GM12878 (cell line): ENCODE measurements at regions not wholly inside any gene's neighbourhood (a gene's known extent, or its start where the extent isn't known, plus 50 kb on each side); places are given as distances from the start of the nearest gene placed in this dataset.

Source experiments
- ATAC-seq: fragments of 200-7000 bp; cut with Tn5 transposase; 3 replicates; pipeline ENCODE4 v1.9.1; 2020; ENCODE audit warnings: mild to moderate bottlenecking, moderate library complexity
- BruUV-seq: library from RNA; stranded (reverse); fragments of 400-500 nt; replicated peaks from 2 replicates; lab custom pipeline; 2021; lab: Mats Ljungman, UMichigan
- CTCF ChIA-PET: fragments of 300-600 bp; sonication (Branson Sonifier 250); formaldehyde crosslinking; extraction: SDS; loops from one replicate; lab custom pipeline; 2021; ENCODE audit warnings: inconsistent platforms; lab: Yijun Ruan, JAX
- POLR2A ChIA-PET: fragments of 350-600 bp; formaldehyde crosslinking; extraction: SDS; loops from one replicate; lab custom pipeline; 2021; ENCODE audit warnings: inconsistent platforms; lab: Charles Lee
- RAD21 ChIA-PET: fragments of 300-600 bp; sonication (Branson Sonifier 250); formaldehyde crosslinking; loops from one replicate; lab custom pipeline; 2023; ENCODE audit warnings: antibody characterized with exemption; ENCODE audit not compliant: unreplicated experiment; lab: Charles Lee
- SMC1A ChIA-PET: fragments of 300-600 bp; sonication (Branson Sonifier 250); formaldehyde crosslinking; loops from one replicate; lab custom pipeline; 2023; ENCODE audit not compliant: unreplicated experiment, uncharacterized antibody; lab: Charles Lee
- DNase-seq: peaks from one replicate; pipeline ENCODE4 v3.0.0-alpha.2; 2011; ENCODE audit warnings: low read depth, low spot score
- FAIRE-seq: peaks from 3 replicates; lab custom pipeline; 2011; peaks lifted over from hg19 to GRCh38; lab: Jason Lieb, UNC
- H2AFZ ChIP-seq: 2 replicates; pipeline ENCODE4 v1.6.0; 2011; ENCODE audit warnings: low read depth, low read length, control low read depth; ENCODE audit not compliant: control insufficient read depth
- H3K27ac ChIP-seq: 2 replicates; pipeline ENCODE4 v1.5.1; 2011; ENCODE audit warnings: control low read depth; ENCODE audit not compliant: control insufficient read depth, insufficient read depth
- H3K27me3 ChIP-seq, 2 experiments: replicated peaks in 1 of 2; 2 replicates each; pipeline versions ENCODE4 v1.6.0 to v1.6.1; 2011; ENCODE audit warnings: low read length in 1 of 2; ENCODE audit not compliant: control insufficient read depth in 2 of 2, insufficient read depth in 2 of 2
- H3K36me3 ChIP-seq, 2 experiments: 2 replicates each; pipeline ENCODE4 v1.5.1; 2011; ENCODE audit warnings: low read length in 1 of 2; ENCODE audit not compliant: control insufficient read depth in 2 of 2, insufficient read depth in 2 of 2
- H3K4me1 ChIP-seq: 2 replicates; pipeline ENCODE4 v1.6.1; 2011; ENCODE audit warnings: mild to moderate bottlenecking, low read length, moderate library complexity, mixed read lengths; ENCODE audit not compliant: control insufficient read depth, insufficient read depth
- H3K4me2 ChIP-seq: 2 replicates; pipeline ENCODE4 v1.6.0; 2011; ENCODE audit warnings: control low read depth; ENCODE audit not compliant: control insufficient read depth, insufficient read depth
- H3K4me3 ChIP-seq: fragments of 200-600 bp; sonication (generic); 2 replicates; pipeline ENCODE4 v1.5.1; 2016
- H3K79me2 ChIP-seq: 2 replicates; pipeline ENCODE4 v1.6.0; 2011; ENCODE audit warnings: low read length; ENCODE audit not compliant: control insufficient read depth, insufficient read depth
- H3K9ac ChIP-seq: 2 replicates; pipeline ENCODE4 v1.8.0; 2011; ENCODE audit warnings: low read length, control low read depth, mixed read lengths; ENCODE audit not compliant: control insufficient read depth, insufficient read depth
- H3K9me3 ChIP-seq: replicated peaks from 3 replicates; pipeline ENCODE4 v1.5.1; 2011; ENCODE audit warnings: mild to moderate bottlenecking, low read length; ENCODE audit not compliant: control insufficient read depth, insufficient read depth
- H4K20me1 ChIP-seq: 2 replicates; pipeline ENCODE4 v1.6.0; 2011; ENCODE audit not compliant: control insufficient read depth, insufficient read depth
- BACH1 ChIP-seq: fragments of 450-650 bp; IDR thresholded peaks from 2 replicates; pipeline ENCODE4 v1.6.1; 2017; ENCODE audit warnings: mild to moderate bottlenecking, borderline replicate concordance
- E4F1 ChIP-seq: fragments of 450-650 bp; IDR thresholded peaks from 2 replicates; pipeline ENCODE4 v1.6.1; 2018; ENCODE audit warnings: borderline replicate concordance, mild to moderate bottlenecking; ENCODE audit not compliant: partially characterized antibody
- IKZF1 ChIP-seq: fragments of 450-650 bp; conservative IDR thresholded peaks from 2 replicates; pipeline ENCODE4 v1.6.1; 2017; ENCODE audit warnings: antibody characterized with exemption, mild to moderate bottlenecking
- RAD51 ChIP-seq: fragments of 450-650 bp; IDR thresholded peaks from 2 replicates; pipeline ENCODE4 v1.6.1; 2016; ENCODE audit warnings: moderate library complexity, mild to moderate bottlenecking, inconsistent platforms
- RELB ChIP-seq: fragments of 450-650 bp; IDR thresholded peaks from 2 replicates; pipeline ENCODE4 v1.6.1; 2017; ENCODE audit warnings: low read depth, mild to moderate bottlenecking, moderate library complexity
- ZBTB11 ChIP-seq: fragments of 450-650 bp; formaldehyde crosslinking; IDR thresholded peaks from 2 replicates; pipeline ENCODE4 v1.5.0; 2022; ENCODE audit warnings: mild to moderate bottlenecking, missing genetic modification characterization
- WGBS: methylation state at CpG from one replicate; pipeline ENCODE4 v1.1.6; 2016; ENCODE audit warnings: low lambda C conversion rate; ENCODE audit not compliant: insufficient replicate concordance, insufficient coverage; ENCODE audit errors: missing lambda C conversion rate; 5-methylcytosine and 5-hydroxymethylcytosine counted together
- in situ Hi-C: fragments of 300-500 bp; cut with MboI; formaldehyde crosslinking; loops from 9 replicates; pipeline ENCODE4 v1.14.3; 2018; ENCODE audit warnings: mixed read lengths
- intact Hi-C: fragments of 100-400 bp; cut with micrococcal nuclease; formaldehyde crosslinking; loops from one replicate; pipeline ENCODE4 v1.14.2; 2022; ENCODE audit not compliant: unreplicated experiment

- TF ChIP-seq E4F1 (no peak), BACH1 (peak; percentile 92)
These were observed 329.0 kb downstream of the TMEM121 start (continued) for GRCh38 chr14:105855246-105855892.

GRCh38 chr14:105855893-105856675 is 329.7 kb downstream of the TMEM121 start:
- H3K27me3 ChIP-seq, result no peaks in the 10 kb centered on the region
- peak; percentile 0 for ATAC-seq
- SMC1A ChIA-PET, result interaction anchor here (0.6 to 5.2 kb wide), 4 partner anchors 359 to 421 kb away, joined by 3 to 25 read pairs (median 12); no protein-coding TSS in a partner anchor
- no peak for FAIRE-seq
- POLR2A ChIA-PET, result interaction anchor here (0.6 to 8.5 kb wide), 4 partner anchors 9 to 414 kb away, joined by 3 to 88 read pairs (median 4); no protein-coding TSS in a partner anchor
- no peak overlapping the region; the same call in 1 of the 2 replicates for H3K27ac ChIP-seq
- in situ Hi-C loops, result loop anchor here (25.0 kb wide), 1 partner anchor 681 kb away; no protein-coding TSS in a partner anchor
- peaks cover 65% of the 10 kb centered on the region for H3K79me2 ChIP-seq
- peak overlapping the region; percentile 44 for H3K9ac ChIP-seq
- no CpG with 5 or more reads among the region's 28 CpGs for WGBS
- BruUV-seq, result no TSS peak
- no peak overlapping the region for H2AFZ ChIP-seq
- RAD21 ChIA-PET, result interaction anchor here (0.9 to 9.4 kb wide), 6 partner anchors 8 to 421 kb away, joined by 3 to 119 read pairs (median 4); no protein-coding TSS in a partner anchor
- H3K4me2 ChIP-seq, result peak overlapping the region; percentile 71
- intact Hi-C loops, result no loop called here
- H3K4me3 ChIP-seq, result peak overlapping the region; percentile 55; the same call in 1 of the 2 replicates
- H4K20me1 ChIP-seq, result no peaks in the 10 kb centered on the region
- no peaks in the 10 kb centered on the region; the same call in none of the 3 replicates for H3K9me3 ChIP-seq
- H3K4me1 ChIP-seq, result no peaks in the 10 kb centered on the region; the same call in 1 of the 2 replicates
- peaks cover 13 to 78% of the 10 kb centered on the region in 2 experiments for H3K36me3 ChIP-seq
- CTCF ChIA-PET, result interaction anchor here (0.9 to 8.2 kb wide), 9 partner anchors 8 to 462 kb away, joined by 3 to 180 read pairs (median 4); no protein-coding TSS in a partner anchor
- DNase-seq, result no peak
- peak; percentile 50; the same call in 1 of the 2 replicates for TF ChIP-seq RAD51
- TF ChIP-seq ZBTB11, result peak; percentile 23; the same call in 1 of the 2 replicates
- peak; percentile 60; the same call in 1 of the 2 replicates for TF ChIP-seq IKZF1
- TF ChIP-seq RELB, result peak; percentile 83
